Liver (tissue), 8 donors: ENCODE measurements at regions not wholly inside any gene's neighbourhood (a gene's known extent, or its start where the extent isn't known, plus 50 kb on each side); places are given as distances from the start of the nearest gene placed in this dataset.

Experiments
- DNase-seq: peaks from one replicate; pipeline ENCODE4 v3.0.0-alpha.2; 2017; ENCODE audit warnings: low spot score
- H3K27ac ChIP-seq, 2 donors: one replicate each; pipeline ENCODE4 v1.7.0; 2013; ENCODE audit warnings: inconsistent platforms in 2 of 2, low read length in 2 of 2, control low read depth in 1 of 2, low read depth in 1 of 2, mild to moderate bottlenecking in 1 of 2
- H3K27me3 ChIP-seq, 4 donors: one replicate each; pipeline versions ENCODE4 v1.6.1 to v1.7.0; 2013; ENCODE audit warnings: low read length in 3 of 4, inconsistent platforms in 1 of 4, mild to moderate bottlenecking in 1 of 4, moderate library complexity in 1 of 4; ENCODE audit not compliant: control insufficient read depth in 4 of 4, insufficient read depth in 4 of 4
- H3K36me3 ChIP-seq, 4 donors: one replicate each; pipeline versions ENCODE4 v1.6.1 to v1.7.0; 2013; ENCODE audit warnings: low read length in 3 of 4, mild to moderate bottlenecking in 3 of 4, low read depth in 1 of 4, moderate library complexity in 1 of 4; ENCODE audit not compliant: control insufficient read depth in 4 of 4, insufficient read depth in 3 of 4
- H3K4me1 ChIP-seq, 4 donors: one replicate each; pipeline versions ENCODE4 v1.6.1 to v1.7.0; 2013; ENCODE audit warnings: low read length in 3 of 4, mild to moderate bottlenecking in 3 of 4, moderate library complexity in 1 of 4; ENCODE audit not compliant: control insufficient read depth in 4 of 4, insufficient read depth in 4 of 4
- H3K4me3 ChIP-seq, 3 donors: one replicate each; pipeline versions ENCODE4 v1.6.1 to v1.7.0; 2013; ENCODE audit warnings: low read length in 3 of 3, control low read depth in 1 of 3, low read depth in 1 of 3, mild to moderate bottlenecking in 1 of 3
- H3K9ac ChIP-seq, 2 donors: one replicate each; pipeline ENCODE4 v1.7.0; 2013; ENCODE audit warnings: low read length in 2 of 2, mild to moderate bottlenecking in 2 of 2, moderate library complexity in 2 of 2, control low read depth in 1 of 2, low read depth in 1 of 2
- H3K9me3 ChIP-seq, 4 donors: one replicate each; pipeline versions ENCODE4 v1.6.1 to v1.7.0; 2013; ENCODE audit warnings: low read length in 3 of 4; ENCODE audit not compliant: control insufficient read depth in 4 of 4
- ATF3 ChIP-seq: IDR thresholded peaks from 2 replicates; pipeline ENCODE4 v1.6.1; 2016; ENCODE audit warnings: antibody characterized with exemption
- CTCF ChIP-seq: fragments of 150-350 bp; IDR thresholded peaks from 2 replicates; pipeline ENCODE4 v1.5.1; 2017; ENCODE audit warnings: improper control_type of control experiment, low read depth, low read length; ENCODE audit not compliant: missing input control
- EGR1 ChIP-seq, 2 donors: IDR thresholded peaks; 2 replicates each; pipeline ENCODE4 v1.6.1; 2016 to 2018; ENCODE audit warnings: antibody characterized with exemption in 2 of 2, low read depth in 2 of 2
- FOXA1 ChIP-seq: IDR thresholded peaks from 2 replicates; pipeline ENCODE4 v1.6.1; 2016; ENCODE audit warnings: antibody characterized with exemption
- FOXA2 ChIP-seq: IDR thresholded peaks from 2 replicates; pipeline ENCODE4 v1.6.1; 2016; ENCODE audit warnings: antibody characterized with exemption
- GABPA ChIP-seq, 2 donors: IDR thresholded peaks in 1 of 2; conservative IDR thresholded peaks in 1 of 2; 2 replicates each; pipeline ENCODE4 v1.6.1; 2016; ENCODE audit warnings: antibody characterized with exemption in 2 of 2, mild to moderate bottlenecking in 1 of 2, moderate library complexity in 1 of 2
- HNF4A ChIP-seq, 2 donors: conservative IDR thresholded peaks; 2 replicates each; pipeline ENCODE4 v1.6.1; 2016; ENCODE audit warnings: antibody characterized with exemption in 2 of 2, mild to moderate bottlenecking in 2 of 2
- JUND ChIP-seq, 2 donors: IDR thresholded peaks; 2 replicates each; pipeline ENCODE4 v1.6.1; 2016; ENCODE audit warnings: antibody characterized with exemption in 2 of 2
- MAX ChIP-seq: IDR thresholded peaks from 2 replicates; pipeline ENCODE4 v1.6.1; 2016; ENCODE audit warnings: antibody characterized with exemption
- NR2F2 ChIP-seq: IDR thresholded peaks from 2 replicates; pipeline ENCODE4 v1.6.1; 2016; ENCODE audit warnings: antibody characterized with exemption
- RAD21 ChIP-seq, 2 donors: IDR thresholded peaks; 2 replicates each; pipeline ENCODE4 v1.6.1; 2016; ENCODE audit warnings: antibody characterized with exemption in 2 of 2, mild to moderate bottlenecking in 2 of 2
- REST ChIP-seq: IDR thresholded peaks from 2 replicates; pipeline ENCODE4 v1.6.1; 2016; ENCODE audit warnings: antibody characterized with exemption, mild to moderate bottlenecking
- SP1 ChIP-seq: IDR thresholded peaks from 2 replicates; pipeline ENCODE4 v1.6.1; 2018; ENCODE audit warnings: antibody characterized with exemption, mild to moderate bottlenecking
- TAF1 ChIP-seq: conservative IDR thresholded peaks from 2 replicates; pipeline ENCODE4 v1.6.1; 2016; ENCODE audit warnings: antibody characterized with exemption, mild to moderate bottlenecking
- YY1 ChIP-seq: IDR thresholded peaks from 2 replicates; pipeline ENCODE4 v1.6.1; 2016; ENCODE audit warnings: antibody characterized with exemption, mild to moderate bottlenecking
- ZBTB33 ChIP-seq: IDR thresholded peaks from 2 replicates; pipeline ENCODE4 v1.6.1; 2016; ENCODE audit warnings: antibody characterized with exemption
- WGBS: extraction: QIAGEN DNeasy Blood & Tissue Kit; methylation state at CpG from one replicate; pipeline ENCODE4 v1.1.7; 2013; 5-methylcytosine and 5-hydroxymethylcytosine counted together
- donor health status: healthy.
- donor health status: healthy.
- donor health status: healthy.
- donor health status: healthy.
- donor health status: healthy.

GRCh38 chr12:38156497-38157245, 159.9 kb upstream of the ALG10B start (continued):
- no peak for TF ChIP-seq JUND (IDR thresholded peaks at IDR 0.05)
- TF ChIP-seq HNF4A (conservative IDR thresholded peaks at IDR 0.05): no peak

GRCh38 chr12:38157274-38157932, 159.2 kb upstream of the ALG10B start:
- DNase-seq: no peak
- no peaks in the 10 kb centered on the region for H3K4me1 ChIP-seq
- no peaks in the 10 kb centered on the region for H3K36me3 ChIP-seq
- no peak overlapping the region for H3K27ac ChIP-seq
- H3K9me3 ChIP-seq: no peaks in the 10 kb centered on the region
- H3K4me3 ChIP-seq: no peak overlapping the region
- TF ChIP-seq YY1 (no peak), SP1 (no peak), ATF3 (no peak), CTCF (no peak), TAF1 (no peak), ZBTB33 (no peak), FOXA1 (no peak), GABPA (IDR thresholded peaks at IDR 0.05 in 1 of 2, conservative IDR thresholded peaks at IDR 0.05 in 1 of 2) (no peak), RAD21 (IDR thresholded peaks at IDR 0.05) (no peak), JUND (IDR thresholded peaks at IDR 0.05) (no peak)
- no peak overlapping the region for H3K9ac ChIP-seq
- 84% methylated on average over 39 of the region's 39 CpGs for WGBS
- no peaks in the 10 kb centered on the region for H3K27me3 ChIP-seq

- 87% methylated on average over 28 of the region's 28 CpGs for WGBS
- DNase-seq: no peak
Observed at GRCh38 chr12:38157933-38158401, 158.6 kb upstream of the ALG10B start.

More at GRCh38 chr12:38157933-38158401, 158.6 kb upstream of the ALG10B start:
- Histone ChIP-seq H3K4me1 (no peaks in the 10 kb centered on the region), H3K9me3 (no peaks in the 10 kb centered on the region), H3K4me3 (no peak overlapping the region), H3K36me3 (no peaks in the 10 kb centered on the region), H3K27me3 (no peaks in the 10 kb centered on the region), H3K9ac (no peak overlapping the region), H3K27ac (no peak overlapping the region)
- TF ChIP-seq MAX: no peak
- no peak for TF ChIP-seq REST
- no peak for TF ChIP-seq JUND (IDR thresholded peaks at IDR 0.05)
- no peak for TF ChIP-seq SP1
- no peak for TF ChIP-seq HNF4A (conservative IDR thresholded peaks at IDR 0.05)
- no peak for TF ChIP-seq EGR1 (IDR thresholded peaks at IDR 0.05; ENCODE audit: low read depth in 2 of 2)
- TF ChIP-seq YY1: no peak
- no peak for TF ChIP-seq NR2F2
- no peak for TF ChIP-seq ZBTB33
- no peak for TF ChIP-seq ATF3
- no peak for TF ChIP-seq FOXA1
- no peak for TF ChIP-seq FOXA2
- TF ChIP-seq TAF1: no peak
- TF ChIP-seq RAD21 (IDR thresholded peaks at IDR 0.05): no peak
